ENCODE measurements at regions not wholly inside any gene's neighbourhood (a gene's known extent, or its start where the extent isn't known, plus 50 kb on each side); places are given as distances from the start of the nearest gene placed in this dataset.

DNA sequence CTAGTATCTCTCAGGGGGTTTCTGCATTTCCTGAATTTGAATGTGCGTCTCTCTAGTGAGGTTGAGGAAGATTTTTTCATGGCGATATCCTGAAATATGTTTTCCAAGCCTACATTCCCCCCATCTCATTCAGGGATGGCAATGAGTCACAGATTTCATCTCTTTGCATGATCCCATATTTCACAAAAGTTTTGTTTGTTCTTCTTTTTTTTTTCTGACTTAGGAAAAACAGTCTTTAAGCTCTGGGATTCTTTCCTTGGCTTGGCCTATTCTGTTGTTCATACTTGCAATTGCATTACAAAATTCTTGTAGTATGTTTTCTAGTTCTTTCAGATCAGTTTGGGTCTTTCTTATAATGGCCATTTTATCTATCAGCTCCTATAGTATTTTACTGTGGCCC, 136.5 kb downstream of the DSEL start:
- no peak for DNase-seq

GRCh38 chr18:67376372-67376771, 140.1 kb downstream of the DSEL start:
- no peak for DNase-seq

DNA sequence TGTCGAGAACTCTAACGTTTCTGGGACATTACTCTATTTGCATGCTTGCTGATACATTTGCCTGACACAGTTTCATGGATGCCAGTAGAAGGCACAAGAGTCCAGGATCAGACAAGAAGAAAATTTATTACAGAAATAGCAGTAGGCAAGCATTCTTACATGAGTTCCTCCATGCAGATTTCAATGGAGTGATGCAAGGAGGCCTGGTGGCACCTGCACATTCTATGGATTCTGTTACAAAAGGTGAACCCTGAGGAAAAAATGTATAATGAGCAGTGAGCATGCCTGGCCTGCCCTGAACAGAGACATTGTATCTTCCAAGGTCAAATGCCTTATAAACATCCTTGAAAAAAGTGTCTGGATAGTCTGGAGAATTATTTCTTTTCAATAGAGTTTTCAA, 142.9 kb downstream of the DSEL start:
- no peak for DNase-seq

- no peak for DNase-seq
These were observed 149.0 kb downstream of the DSEL start for GRCh38 chr18:67367540-67367939.

DNA sequence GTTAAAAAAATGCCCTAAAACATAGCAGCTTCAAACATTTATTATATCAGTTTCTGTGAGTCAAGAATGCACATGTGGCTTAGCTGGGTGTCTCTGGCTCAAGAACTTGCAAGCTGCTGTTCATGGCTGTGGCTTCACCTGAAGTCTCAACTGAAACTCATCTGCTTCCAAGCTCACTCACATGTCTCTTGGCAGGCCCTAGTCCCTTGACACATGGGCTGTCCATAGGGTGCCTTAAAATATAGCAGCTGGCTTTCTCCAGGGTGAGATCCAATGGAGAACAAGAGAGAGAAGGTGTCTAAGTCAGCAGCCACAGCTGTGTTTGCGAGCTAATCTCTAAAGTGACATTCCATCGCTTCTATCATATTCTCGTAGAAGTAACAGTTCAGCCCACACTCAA, 152.8 kb downstream of the DSEL start:
- DNase-seq: no peak

DNA sequence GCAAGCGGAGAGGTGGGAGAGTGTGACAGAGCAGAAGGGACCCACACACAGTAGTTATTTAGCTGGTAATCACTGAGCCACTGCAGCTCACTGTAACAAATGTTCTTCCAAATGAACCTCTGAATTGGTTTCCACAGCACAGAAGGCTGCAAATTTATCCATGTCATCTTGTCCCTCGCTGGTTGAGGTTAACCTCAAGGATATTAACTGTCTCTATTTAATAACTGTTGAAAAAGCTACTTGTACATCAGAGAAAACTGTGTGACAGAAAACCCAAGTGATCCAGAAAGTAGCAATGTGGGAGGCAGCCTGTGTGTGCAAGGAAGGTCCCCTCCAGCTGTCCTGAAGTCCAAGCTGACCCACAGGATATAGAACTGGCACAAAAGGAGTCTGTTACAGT, 153.6 kb downstream of the DSEL start:
- DNase-seq: no peak

- no peak for DNase-seq
These were observed 156.4 kb downstream of the DSEL start for GRCh38 chr18:67359873-67360838.

- DNase-seq: no peak
These were observed 157.6 kb downstream of the DSEL start for GRCh38 chr18:67358947-67359346.

- no peak for DNase-seq
These were observed 161.8 kb downstream of the DSEL start for GRCh38 chr18:67354692-67355091.

GRCh38 chr18:67354091-67354490, 162.4 kb downstream of the DSEL start:
- DNase-seq: no peak

DNA sequence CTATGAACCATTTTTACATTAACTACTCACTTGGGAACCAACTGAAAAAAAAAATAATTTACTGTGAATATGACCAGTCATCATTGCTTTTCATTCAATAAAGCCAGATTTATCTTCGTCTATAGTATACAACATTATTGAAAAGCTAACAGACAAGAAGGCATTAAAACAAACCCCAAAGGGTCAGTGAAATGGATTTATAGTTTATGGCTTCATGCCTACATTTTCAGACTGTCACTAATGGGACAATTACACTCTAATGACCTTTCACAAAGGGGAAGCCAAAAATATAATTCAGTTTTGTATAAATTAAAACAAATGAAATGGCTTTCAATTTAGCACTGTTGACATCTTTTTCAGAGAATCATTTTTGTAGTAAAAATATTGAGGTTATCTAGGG, 169.1 kb downstream of the DSEL start:
- no peak for DNase-seq

GRCh38 chr18:67342159-67342558, 174.4 kb downstream of the DSEL start:
- DNase-seq: no peak

DNA sequence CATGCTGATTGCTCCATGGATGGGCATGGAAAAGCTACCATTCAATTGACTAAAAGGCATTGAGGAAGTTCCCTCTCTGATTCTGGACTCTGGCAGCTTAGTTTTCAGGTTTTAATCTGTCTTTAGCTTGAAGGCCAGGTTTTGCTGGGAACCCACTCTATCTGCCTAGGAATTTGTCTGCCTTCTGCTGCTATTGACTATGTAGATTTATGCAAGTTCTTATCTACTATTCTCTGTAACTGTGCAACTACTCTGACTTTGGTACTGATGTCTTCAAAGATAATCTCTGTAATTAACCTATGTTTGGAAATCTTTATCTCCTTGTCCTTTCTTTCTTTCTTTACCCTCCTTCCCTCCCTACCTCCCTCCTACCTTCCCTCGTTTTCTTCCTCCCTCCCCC, 178.8 kb downstream of the DSEL start:
- DNase-seq: no peak

DNA sequence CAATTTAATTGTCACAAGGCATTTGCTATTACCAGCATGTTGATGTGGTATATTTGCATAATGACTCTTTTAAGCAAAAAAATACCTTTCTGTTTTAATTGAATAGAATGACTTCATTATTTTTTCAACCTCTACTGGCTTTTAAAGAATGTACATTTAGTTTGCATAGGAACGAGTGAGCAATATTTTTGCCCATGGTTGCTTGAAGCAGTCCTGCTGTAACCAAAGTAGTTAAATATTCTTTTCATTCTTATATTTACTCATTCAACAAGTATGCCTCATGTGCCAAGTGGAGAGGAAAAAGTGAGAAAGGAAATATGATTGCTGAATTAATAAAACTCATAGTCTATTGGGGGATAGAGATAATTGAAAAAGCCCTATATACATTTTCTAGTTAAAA, 184.7 kb downstream of the DSEL start:
- no peak for DNase-seq

GRCh38 chr18:67319109-67319508, 197.4 kb downstream of the DSEL start:
- no peak for DNase-seq

DNA sequence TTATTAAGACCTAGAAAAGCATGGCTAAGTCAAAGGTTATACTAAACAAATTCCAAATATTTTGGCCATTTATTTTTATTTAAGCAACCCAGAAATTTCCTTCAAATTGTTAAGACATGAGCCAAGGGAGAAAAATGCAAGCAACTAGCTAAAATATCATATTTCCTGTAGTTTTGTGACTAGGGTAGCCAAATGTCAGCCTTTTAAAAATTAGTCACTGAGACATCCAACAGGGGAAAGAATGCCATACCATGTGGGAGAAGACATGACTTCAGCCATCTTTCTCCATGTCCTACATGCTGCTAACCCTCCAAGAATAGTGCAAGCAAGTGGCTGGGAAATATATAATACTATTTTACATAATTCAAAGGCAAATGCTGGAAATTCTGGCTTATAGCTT, 197.9 kb downstream of the DSEL start:
- no peak for DNase-seq

DNA sequence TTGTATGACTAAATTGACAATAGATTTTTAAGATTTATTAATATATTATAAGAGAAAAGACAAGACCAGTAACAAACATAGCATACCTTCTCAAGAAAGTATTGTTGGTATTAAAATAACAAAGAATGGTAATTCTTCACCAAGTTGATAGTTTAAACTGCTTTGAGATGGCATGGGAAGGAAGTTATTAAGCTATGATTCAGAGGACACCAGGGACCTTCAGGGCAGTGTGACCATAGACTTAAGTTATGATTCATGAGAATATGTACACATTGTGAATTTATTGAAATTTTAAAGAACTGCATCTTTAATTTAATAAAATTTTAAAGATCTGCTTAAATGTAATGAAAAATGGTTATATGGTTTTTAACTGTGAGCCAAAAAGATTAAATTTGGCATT, 205.7 kb downstream of the DSEL start:
- no peak for DNase-seq

- no peak for DNase-seq
These were observed 207.7 kb downstream of the DSEL start for GRCh38 chr18:67308819-67309218.

- DNase-seq: no peak
These were observed 211.1 kb downstream of the DSEL start for GRCh38 chr18:67305466-67305865.

- no peak for DNase-seq
These were observed 214.5 kb downstream of the DSEL start for GRCh38 chr18:67302043-67302442.

GRCh38 chr18:67301592-67301991, 214.9 kb downstream of the DSEL start:
- no peak for DNase-seq

DNA sequence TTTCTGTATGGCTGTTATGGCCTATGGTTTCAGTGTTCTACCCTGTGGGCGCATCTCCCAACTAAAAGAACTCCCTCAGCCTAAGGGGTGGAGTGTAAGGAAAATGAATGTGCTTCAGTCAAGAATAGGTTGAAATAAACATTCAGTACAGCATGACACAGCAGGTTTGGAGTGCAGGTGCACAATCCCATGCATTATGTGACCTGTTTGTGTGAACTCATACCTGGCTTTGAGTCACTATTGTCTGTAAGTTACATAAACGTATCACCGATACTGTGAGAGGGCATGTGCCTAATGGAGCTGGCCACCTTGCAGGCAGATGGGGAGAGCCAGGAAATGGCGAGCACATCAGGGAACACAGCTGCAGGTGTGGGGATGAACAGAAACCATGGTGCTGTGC, 216.0 kb downstream of the DSEL start:
- DNase-seq: no peak

DNA sequence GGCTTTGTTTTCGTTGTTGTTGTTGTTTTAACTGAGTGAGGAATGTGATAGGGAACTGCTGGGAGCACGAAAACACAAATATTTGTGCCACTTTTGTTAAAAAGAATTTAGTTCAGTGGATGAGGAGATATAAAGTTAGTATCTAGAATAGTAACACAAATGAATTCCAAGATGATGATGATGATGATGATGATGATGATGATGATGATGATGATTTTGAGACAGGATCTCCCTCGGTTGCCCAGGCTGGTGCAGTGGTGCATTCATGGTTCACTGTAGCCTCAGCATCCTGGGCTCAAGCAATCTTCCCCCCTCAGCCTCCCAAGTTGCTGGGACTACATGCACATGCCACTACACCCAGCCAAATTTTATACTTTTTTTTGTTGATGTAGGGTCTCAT, 223.7 kb downstream of the DSEL start:
- no peak for DNase-seq

- no peak for DNase-seq
These were observed 226.1 kb downstream of the DSEL start for GRCh38 chr18:67290421-67290820.

DNA sequence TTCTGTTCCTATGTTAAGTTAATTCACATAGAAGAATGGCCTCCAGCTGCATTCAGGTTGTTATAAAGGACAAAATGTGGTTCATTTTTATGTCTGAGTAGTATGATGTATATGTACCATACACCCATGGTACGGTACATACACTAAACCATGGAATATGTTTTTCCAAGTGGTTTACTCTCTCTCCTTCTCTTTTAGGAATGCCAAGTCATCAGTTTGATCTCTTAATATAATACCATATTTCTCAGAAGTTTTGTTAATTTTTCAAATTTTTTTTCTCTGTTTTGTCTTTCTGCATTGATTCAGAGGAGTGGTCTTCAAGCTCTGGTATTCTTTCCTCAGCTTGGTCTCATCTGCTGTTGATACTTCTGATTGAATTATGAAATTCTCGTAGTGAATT, 230.9 kb downstream of the DSEL start:
- no peak for DNase-seq
